ENCODE measurements at regions not wholly inside any gene's neighbourhood (a gene's known extent, or its start where the extent isn't known, plus 50 kb on each side); places are given as distances from the start of the nearest gene placed in this dataset.

GRCh38 chr2:8314063-8314462 is 367.8 kb upstream of the ID2 start:
- Mint-ChIP-seq H3K27me3 (peaks cover 84% of the 10 kb centered on the region), H3K9me3 (peaks cover 5% of the 10 kb centered on the region), H3K27ac (no peak overlapping the region), H3K36me3 (no peaks in the 10 kb centered on the region), H3K4me3 (no peak overlapping the region), H3K4me1 (peaks cover 42% of the 10 kb centered on the region)
- peak; percentile 32 for ATAC-seq

- peaks cover 5% of the 10 kb centered on the region for H3K9me3 Mint-ChIP-seq
- H3K27ac Mint-ChIP-seq: no peak overlapping the region
- no peak overlapping the region for H3K4me3 Mint-ChIP-seq
- no peak for ATAC-seq
- peaks cover 78% of the 10 kb centered on the region for H3K27me3 Mint-ChIP-seq
- H3K36me3 Mint-ChIP-seq: no peaks in the 10 kb centered on the region
- H3K4me1 Mint-ChIP-seq: peaks cover 36% of the 10 kb centered on the region
These were observed 366.2 kb upstream of the ID2 start for GRCh38 chr2:8315531-8316165.

DNA sequence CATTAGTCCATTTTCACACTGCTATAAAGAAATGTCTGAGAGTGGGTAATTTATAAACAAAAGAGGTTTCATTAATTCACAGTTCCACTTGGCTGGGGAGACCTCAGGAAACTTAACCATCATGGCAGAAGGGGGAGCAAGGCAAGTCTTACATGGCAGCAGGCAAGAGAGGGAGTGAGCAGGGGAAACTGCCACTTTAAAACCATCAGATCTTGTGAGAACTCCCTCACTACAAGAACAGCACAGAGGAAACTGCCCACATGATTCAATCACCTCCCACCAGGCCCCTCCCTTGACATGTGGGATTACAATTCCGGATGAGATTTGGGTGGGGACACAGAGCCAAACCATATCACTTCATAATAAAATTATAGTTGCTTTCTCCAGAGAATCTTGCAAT is 365.5 kb upstream of the ID2 start:
- no peak for ATAC-seq
- H3K27me3 Mint-ChIP-seq: peaks cover 71% of the 10 kb centered on the region
- peaks cover 29% of the 10 kb centered on the region for H3K4me1 Mint-ChIP-seq
- peaks cover 5% of the 10 kb centered on the region for H3K9me3 Mint-ChIP-seq
- no peak overlapping the region for H3K27ac Mint-ChIP-seq
- no peak overlapping the region for H3K4me3 Mint-ChIP-seq
- no peaks in the 10 kb centered on the region for H3K36me3 Mint-ChIP-seq

DNA sequence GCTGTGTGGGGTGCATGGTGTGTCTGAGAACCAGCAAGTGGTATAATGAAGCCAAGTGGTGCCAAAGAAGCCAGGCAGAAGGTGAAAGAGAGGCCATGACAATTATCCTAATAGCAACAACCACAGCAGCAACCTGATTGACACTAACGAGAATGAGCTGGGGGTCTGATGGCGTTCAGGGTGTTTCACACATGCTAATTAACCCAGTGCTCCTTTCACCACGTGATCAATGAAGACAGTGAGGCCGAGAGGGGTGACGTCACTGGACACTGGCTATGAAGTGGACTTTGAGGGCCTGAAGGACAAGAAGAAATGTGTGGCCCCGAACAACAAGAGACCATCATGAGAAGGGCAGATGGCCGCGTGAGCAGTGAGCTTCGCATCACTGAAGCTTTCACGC is 364.4 kb upstream of the ID2 start:
- Mint-ChIP-seq H3K4me1 (peaks cover 20% of the 10 kb centered on the region), H3K27me3 (peaks cover 60% of the 10 kb centered on the region), H3K36me3 (no peaks in the 10 kb centered on the region), H3K27ac (no peak overlapping the region), H3K9me3 (peaks cover 2% of the 10 kb centered on the region), H3K4me3 (no peak overlapping the region)
- ATAC-seq: no peak

GRCh38 chr2:8319219-8319618 is 362.6 kb upstream of the ID2 start:
- Mint-ChIP-seq H3K36me3 (no peaks in the 10 kb centered on the region), H3K27me3 (peaks cover 63% of the 10 kb centered on the region), H3K4me3 (no peak overlapping the region), H3K9me3 (no peaks in the 10 kb centered on the region), H3K27ac (no peak overlapping the region), H3K4me1 (peaks cover 2% of the 10 kb centered on the region)
- ATAC-seq: no peak

DNA sequence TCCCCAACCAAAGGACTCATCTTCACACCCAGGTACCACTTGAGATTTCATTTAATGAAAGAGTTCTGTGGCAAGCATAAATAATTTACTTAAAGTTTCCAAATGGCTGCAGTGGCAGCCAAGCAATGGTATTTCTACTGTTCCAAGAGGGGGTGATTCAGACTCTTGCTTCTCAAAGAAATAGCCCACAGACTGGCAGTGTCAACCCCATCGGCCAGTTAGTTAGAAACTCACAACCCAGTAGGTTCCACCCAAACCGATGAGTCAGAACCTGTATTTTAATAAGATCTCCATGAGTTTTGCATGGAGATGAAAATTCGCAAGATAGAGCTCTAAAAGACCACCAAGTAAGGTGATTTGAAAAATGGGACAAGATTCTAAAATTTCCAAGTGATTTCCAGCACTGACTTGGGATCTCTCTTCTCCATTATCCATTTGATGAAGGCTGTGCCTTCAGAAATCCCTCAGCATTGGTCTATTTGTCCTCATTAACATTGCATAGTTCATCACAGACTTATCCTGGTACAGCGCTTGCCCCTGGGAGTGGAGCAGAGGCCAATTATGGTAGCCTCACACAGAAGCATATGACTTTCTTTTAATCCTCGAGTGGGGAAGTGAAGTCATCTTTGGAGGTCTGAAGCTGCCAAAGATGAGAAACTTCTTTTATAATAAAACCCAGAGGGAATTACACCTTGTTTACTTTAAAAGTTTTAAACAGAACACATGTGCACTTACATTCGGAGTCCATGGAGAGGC is 361.4 kb upstream of the ID2 start:
- no peak overlapping the region for H3K4me3 Mint-ChIP-seq
- ATAC-seq: no peak
- H3K27ac Mint-ChIP-seq: no peak overlapping the region
- H3K4me1 Mint-ChIP-seq: no peaks in the 10 kb centered on the region
- H3K36me3 Mint-ChIP-seq: no peaks in the 10 kb centered on the region
- H3K27me3 Mint-ChIP-seq: peaks cover 62% of the 10 kb centered on the region
- H3K9me3 Mint-ChIP-seq: no peaks in the 10 kb centered on the region

- ATAC-seq: no peak
- Mint-ChIP-seq H3K36me3 (no peaks in the 10 kb centered on the region), H3K4me3 (no peak overlapping the region), H3K27me3 (peaks cover 60% of the 10 kb centered on the region), H3K27ac (no peak overlapping the region), H3K9me3 (no peaks in the 10 kb centered on the region), H3K4me1 (no peaks in the 10 kb centered on the region)
These were observed 359.2 kb upstream of the ID2 start for GRCh38 chr2:8322634-8323033.

GRCh38 chr2:8324164-8324856 is 357.5 kb upstream of the ID2 start:
- peaks cover 60% of the 10 kb centered on the region for H3K27me3 Mint-ChIP-seq
- no peaks in the 10 kb centered on the region for H3K36me3 Mint-ChIP-seq
- H3K4me1 Mint-ChIP-seq: no peaks in the 10 kb centered on the region
- H3K4me3 Mint-ChIP-seq: no peak overlapping the region
- H3K27ac Mint-ChIP-seq: no peak overlapping the region
- no peaks in the 10 kb centered on the region for H3K9me3 Mint-ChIP-seq
- no peak for ATAC-seq

GRCh38 chr2:8324901-8325300 is 357.0 kb upstream of the ID2 start:
- H3K4me1 Mint-ChIP-seq: no peaks in the 10 kb centered on the region
- ATAC-seq: no peak
- H3K9me3 Mint-ChIP-seq: no peaks in the 10 kb centered on the region
- no peaks in the 10 kb centered on the region for H3K36me3 Mint-ChIP-seq
- H3K4me3 Mint-ChIP-seq: no peak overlapping the region
- H3K27me3 Mint-ChIP-seq: peaks cover 59% of the 10 kb centered on the region
- no peak overlapping the region for H3K27ac Mint-ChIP-seq

DNA sequence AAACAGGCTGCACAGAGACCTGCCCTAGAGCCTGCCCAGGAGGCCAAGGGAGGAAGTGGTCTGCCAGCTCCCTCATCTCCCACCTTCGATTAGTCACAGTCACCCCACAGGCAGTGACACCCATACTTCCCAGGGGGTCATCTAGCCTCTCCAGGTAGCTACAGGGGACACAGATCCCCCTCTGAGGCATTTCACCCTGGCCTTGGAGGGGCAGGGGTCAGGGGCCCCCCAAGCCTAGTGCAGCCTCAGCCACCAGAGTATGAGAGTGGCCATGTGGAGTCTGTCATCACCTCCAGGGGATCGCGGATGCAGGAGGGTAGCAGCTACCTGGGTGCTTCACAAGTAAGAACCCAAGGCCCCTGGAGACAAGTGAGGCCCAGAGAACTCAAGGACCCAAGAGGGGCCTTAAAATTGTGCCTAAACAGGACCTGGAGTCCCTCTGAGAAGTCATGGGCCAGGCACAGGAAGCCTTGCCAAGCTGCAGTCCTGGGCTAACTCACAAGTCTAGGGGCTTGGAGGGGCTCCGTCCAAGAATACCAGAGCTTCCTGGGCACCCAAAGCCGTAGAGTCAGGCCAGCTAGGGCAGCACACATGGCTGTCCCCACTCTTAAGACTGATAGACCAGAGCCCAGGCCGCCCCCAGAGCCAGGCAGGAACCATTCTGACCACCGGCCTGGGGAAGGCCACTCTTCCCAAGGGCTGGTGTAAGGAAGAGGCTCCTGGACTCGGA is 354.3 kb upstream of the ID2 start:
- H3K27me3 Mint-ChIP-seq: peaks cover 56% of the 10 kb centered on the region
- H3K27ac Mint-ChIP-seq: no peak overlapping the region
- H3K9me3 Mint-ChIP-seq: no peaks in the 10 kb centered on the region
- H3K36me3 Mint-ChIP-seq: no peaks in the 10 kb centered on the region
- H3K4me1 Mint-ChIP-seq: no peaks in the 10 kb centered on the region
- no peak overlapping the region for H3K4me3 Mint-ChIP-seq
- ATAC-seq: no peak

DNA sequence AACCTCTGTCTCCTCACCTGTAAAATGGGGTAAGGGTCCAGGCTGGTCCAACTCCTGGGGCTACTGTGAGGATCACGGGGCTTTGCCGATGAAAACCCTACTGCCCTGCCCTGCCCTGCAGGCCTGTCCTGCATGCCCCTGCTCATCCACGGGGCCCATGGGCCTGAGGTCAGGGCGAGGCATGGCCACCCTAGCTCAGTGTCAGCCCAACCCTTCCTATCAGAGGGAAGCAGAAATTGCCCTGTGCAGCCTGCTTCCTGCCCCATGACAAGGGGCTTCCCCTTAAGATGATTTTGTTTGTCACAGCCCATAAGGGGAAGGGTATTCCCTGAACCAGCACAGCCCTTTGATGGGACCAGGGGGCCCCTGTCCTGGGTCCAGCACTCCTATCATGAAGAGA is 353.6 kb upstream of the ID2 start:
- no peak for ATAC-seq
- H3K4me1 Mint-ChIP-seq: no peaks in the 10 kb centered on the region
- no peak overlapping the region for H3K4me3 Mint-ChIP-seq
- H3K36me3 Mint-ChIP-seq: no peaks in the 10 kb centered on the region
- H3K27ac Mint-ChIP-seq: no peak overlapping the region
- H3K27me3 Mint-ChIP-seq: peaks cover 54% of the 10 kb centered on the region
- H3K9me3 Mint-ChIP-seq: no peaks in the 10 kb centered on the region

- ATAC-seq: no peak
- Mint-ChIP-seq H3K4me1 (no peaks in the 10 kb centered on the region), H3K4me3 (no peak overlapping the region)
These were observed 351.9 kb upstream of the ID2 start for GRCh38 chr2:8329660-8330622.

DNA sequence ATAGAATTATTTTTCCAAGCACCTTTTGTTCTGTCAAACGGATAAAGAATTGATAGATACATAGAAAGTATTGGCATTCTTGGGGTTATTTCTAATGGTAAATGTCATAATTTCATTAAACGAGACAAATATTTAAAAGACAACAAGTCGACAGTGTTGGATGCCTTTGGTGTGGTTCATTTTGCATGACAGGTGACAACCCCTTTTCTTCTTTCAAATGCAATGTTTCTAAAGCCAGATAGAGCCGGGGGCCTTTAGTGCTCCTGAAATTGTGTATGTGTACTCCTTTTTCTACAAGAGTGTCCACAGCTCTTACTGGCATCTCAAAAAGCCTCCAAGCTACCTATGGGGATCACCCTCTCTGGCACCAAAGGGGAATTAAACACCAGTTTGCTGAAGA is 350.8 kb upstream of the ID2 start:
- Mint-ChIP-seq H3K4me3 (no peak overlapping the region), H3K4me1 (no peaks in the 10 kb centered on the region), H3K27ac (no peak overlapping the region)

More at GRCh38 chr2:8329660-8330622, 351.9 kb upstream of the ID2 start:
- H3K27ac Mint-ChIP-seq: no peak overlapping the region
- no peaks in the 10 kb centered on the region for H3K36me3 Mint-ChIP-seq
- peaks cover 51% of the 10 kb centered on the region for H3K27me3 Mint-ChIP-seq
- peaks cover 3% of the 10 kb centered on the region for H3K9me3 Mint-ChIP-seq

GRCh38 chr2:8332646-8333045 is 349.2 kb upstream of the ID2 start:
- peaks cover 36% of the 10 kb centered on the region for H3K27me3 Mint-ChIP-seq
- no peaks in the 10 kb centered on the region for H3K4me1 Mint-ChIP-seq
- H3K36me3 Mint-ChIP-seq: no peaks in the 10 kb centered on the region
- H3K27ac Mint-ChIP-seq: no peak overlapping the region
- H3K9me3 Mint-ChIP-seq: peaks cover 3% of the 10 kb centered on the region
- no peak overlapping the region for H3K4me3 Mint-ChIP-seq
- no peak for ATAC-seq

More for the DNA sequence above, 350.8 kb upstream of the ID2 start:
- H3K9me3 Mint-ChIP-seq: peaks cover 3% of the 10 kb centered on the region
- peaks cover 49% of the 10 kb centered on the region for H3K27me3 Mint-ChIP-seq
- no peaks in the 10 kb centered on the region for H3K36me3 Mint-ChIP-seq
- no peak for ATAC-seq
